Neural progenitor cell (in vitro differentiated cells): ENCODE measurements at regions not wholly inside any gene's neighbourhood (a gene's known extent, or its start where the extent isn't known, plus 50 kb on each side); places are given as distances from the start of the nearest gene placed in this dataset.

ENCODE experiments used
- EZH2 ChIP-seq: fragments of 200-600 bp; sonication (generic); IDR thresholded peaks from 2 replicates; pipeline ENCODE4 v1.6.1; 2017; ENCODE audit warnings: antibody characterized with exemption, mild to moderate bottlenecking, moderate library complexity
- EZH2phosphoT487 ChIP-seq: fragments of 200-600 bp; sonication (generic); IDR thresholded peaks from 2 replicates; pipeline ENCODE4 v1.6.1; 2017; ENCODE audit warnings: antibody characterized with exemption
- TF ChIP-seq, protein P1 (sequence below): fragments of 200-600 bp; sonication (generic); IDR thresholded peaks from 2 replicates; pipeline ENCODE4 v1.5.1; 2017; ENCODE audit warnings: antibody characterized with exemption, mild to moderate bottlenecking

DNA sequence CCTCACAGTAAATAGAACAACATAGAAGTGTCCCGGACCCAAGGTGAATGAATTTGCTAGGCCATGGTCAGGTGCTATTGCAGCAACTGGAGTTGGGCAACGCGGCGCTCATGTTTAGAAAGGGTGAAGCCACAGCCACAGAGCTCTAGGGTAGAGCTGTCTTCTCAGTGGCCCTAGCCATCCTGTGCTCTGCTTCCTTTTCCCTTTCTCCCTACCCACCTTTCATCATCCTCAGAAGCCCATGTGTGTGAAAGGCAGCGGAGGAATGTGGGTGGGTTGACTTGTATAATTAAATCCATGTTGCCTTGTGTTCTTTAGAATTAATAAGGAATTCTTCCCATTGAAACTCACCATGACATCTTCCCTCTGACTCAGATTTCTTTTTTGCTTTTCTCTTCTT is 336.7 kb downstream of the OSR1 start:
- TF ChIP-seq, protein P1, sequence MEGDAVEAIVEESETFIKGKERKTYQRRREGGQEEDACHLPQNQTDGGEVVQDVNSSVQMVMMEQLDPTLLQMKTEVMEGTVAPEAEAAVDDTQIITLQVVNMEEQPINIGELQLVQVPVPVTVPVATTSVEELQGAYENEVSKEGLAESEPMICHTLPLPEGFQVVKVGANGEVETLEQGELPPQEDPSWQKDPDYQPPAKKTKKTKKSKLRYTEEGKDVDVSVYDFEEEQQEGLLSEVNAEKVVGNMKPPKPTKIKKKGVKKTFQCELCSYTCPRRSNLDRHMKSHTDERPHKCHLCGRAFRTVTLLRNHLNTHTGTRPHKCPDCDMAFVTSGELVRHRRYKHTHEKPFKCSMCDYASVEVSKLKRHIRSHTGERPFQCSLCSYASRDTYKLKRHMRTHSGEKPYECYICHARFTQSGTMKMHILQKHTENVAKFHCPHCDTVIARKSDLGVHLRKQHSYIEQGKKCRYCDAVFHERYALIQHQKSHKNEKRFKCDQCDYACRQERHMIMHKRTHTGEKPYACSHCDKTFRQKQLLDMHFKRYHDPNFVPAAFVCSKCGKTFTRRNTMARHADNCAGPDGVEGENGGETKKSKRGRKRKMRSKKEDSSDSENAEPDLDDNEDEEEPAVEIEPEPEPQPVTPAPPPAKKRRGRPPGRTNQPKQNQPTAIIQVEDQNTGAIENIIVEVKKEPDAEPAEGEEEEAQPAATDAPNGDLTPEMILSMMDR = no peak
- TF ChIP-seq EZH2phosphoT487 (no peak), EZH2 (no peak)
